IMR-90 (cell line): ENCODE measurements at regions not wholly inside any gene's neighbourhood (a gene's known extent, or its start where the extent isn't known, plus 50 kb on each side); places are given as distances from the start of the nearest gene placed in this dataset.

Source experiments
- ATAC-seq: fragments of 200-7000 bp; cut with Tn5 transposase; 2 replicates; pipeline ENCODE4 v1.9.1; 2020; ENCODE audit warnings: low read depth, mild to moderate bottlenecking, moderate library complexity
- BruUV-seq: library from RNA; stranded (reverse); fragments of 400-500 nt; replicated peaks from 2 replicates; lab custom pipeline; 2021; lab: Mats Ljungman, UMichigan
- CTCF ChIA-PET: fragments of 300-600 bp; formaldehyde crosslinking; extraction: SDS; loops from one replicate; lab custom pipeline; 2021; ENCODE audit warnings: antibody characterized with exemption; lab: Yijun Ruan, JAX
- POLR2A ChIA-PET: fragments of 300-600 bp; sonication (Branson Sonifier 250); formaldehyde crosslinking; loops from one replicate; lab custom pipeline; 2022; ENCODE audit warnings: antibody characterized with exemption; ENCODE audit not compliant: unreplicated experiment; lab: Charles Lee
- DNase-seq: peaks from one replicate; pipeline ENCODE4 v3.0.0; 2013
- H2AFZ ChIP-seq: replicated peaks from 2 replicates; pipeline ENCODE3; 2013; ENCODE audit warnings: low read length, mild to moderate bottlenecking; ENCODE audit not compliant: poor library complexity
- H2AK5ac ChIP-seq: 2 replicates; pipeline ENCODE4 v1.6.1; 2013; ENCODE audit warnings: low read depth, low read length, inconsistent platforms
- H2AK9ac ChIP-seq: replicated peaks from 2 replicates; pipeline ENCODE3; 2013; ENCODE audit warnings: mild to moderate bottlenecking, low read depth, low read length, moderate library complexity; ENCODE audit not compliant: poor library complexity
- H2BK120ac ChIP-seq: 2 replicates; pipeline ENCODE4 v1.6.1; 2013; ENCODE audit warnings: low read depth, low read length, inconsistent platforms
- H2BK15ac ChIP-seq: 3 replicates; pipeline ENCODE4 v1.6.1; 2013; ENCODE audit warnings: low read depth, low read length, inconsistent platforms
- H2BK20ac ChIP-seq: 2 replicates; pipeline ENCODE4 v1.6.1; 2013; ENCODE audit warnings: low read depth, mild to moderate bottlenecking, inconsistent platforms, low read length, moderate library complexity
- H2BK5ac ChIP-seq: 2 replicates; pipeline ENCODE4 v1.6.1; 2013; ENCODE audit warnings: mild to moderate bottlenecking, low read depth, low read length, inconsistent platforms; ENCODE audit not compliant: poor library complexity, severe bottlenecking
- H3K14ac ChIP-seq: replicated peaks from 2 replicates; pipeline ENCODE4 v1.6.1; 2013; ENCODE audit warnings: low read depth, low read length, inconsistent platforms
- H3K18ac ChIP-seq: 2 replicates; pipeline ENCODE4 v1.6.1; 2013; ENCODE audit warnings: low read depth, low read length, control low read depth
- H3K23ac ChIP-seq: 2 replicates; pipeline ENCODE4 v1.6.1; 2013; ENCODE audit warnings: low read depth, low read length, inconsistent platforms
- H3K27ac ChIP-seq: 2 replicates; pipeline ENCODE4 v1.5.1; 2013; ENCODE audit warnings: mild to moderate bottlenecking, control low read depth, low read length; ENCODE audit not compliant: insufficient read depth
- H3K27me3 ChIP-seq: 2 replicates; pipeline ENCODE4 v1.6.1; 2013; ENCODE audit warnings: low read length; ENCODE audit not compliant: control insufficient read depth, insufficient read depth
- H3K36me3 ChIP-seq: 2 replicates; pipeline ENCODE4 v1.6.1; 2013; ENCODE audit warnings: low read length, mixed read lengths; ENCODE audit not compliant: control insufficient read depth, insufficient read depth
- H3K4ac ChIP-seq: 2 replicates; pipeline ENCODE4 v1.6.1; 2013; ENCODE audit warnings: low read depth, low read length, inconsistent platforms
- H3K4me1 ChIP-seq: 2 replicates; pipeline ENCODE4 v1.6.1; 2013; ENCODE audit warnings: low read length, mixed read lengths; ENCODE audit not compliant: control insufficient read depth, insufficient read depth
- H3K4me2 ChIP-seq: 2 replicates; pipeline ENCODE4 v1.6.1; 2013; ENCODE audit warnings: low read depth, mild to moderate bottlenecking, control low read depth, low read length, moderate library complexity
- H3K4me3 ChIP-seq: 2 replicates; pipeline ENCODE4 v1.5.1; 2013; ENCODE audit warnings: low read depth, mild to moderate bottlenecking, control low read depth, low read length, moderate library complexity; ENCODE audit not compliant: insufficient read depth
- H3K56ac ChIP-seq: 2 replicates; pipeline ENCODE4 v1.6.1; 2013; ENCODE audit warnings: low read length, inconsistent platforms; ENCODE audit not compliant: insufficient read depth; ENCODE audit errors: extremely low read depth
- H3K79me1 ChIP-seq, 2 experiments: 2 replicates each; pipeline ENCODE4 v1.6.1; 2013; ENCODE audit warnings: low read length in 2 of 2, inconsistent platforms in 1 of 2, low read depth in 1 of 2
- H3K9ac ChIP-seq: 2 replicates; pipeline ENCODE4 v1.6.1; 2013; ENCODE audit warnings: low read depth, low read length, control low read depth
- H3K9me1 ChIP-seq: 2 replicates; pipeline ENCODE4 v1.6.1; 2013; ENCODE audit warnings: low read length, inconsistent platforms; ENCODE audit not compliant: insufficient read depth
- H3K9me3 ChIP-seq: 2 replicates; pipeline ENCODE4 v1.6.1; 2013; ENCODE audit warnings: low read length; ENCODE audit not compliant: control insufficient read depth, insufficient read depth
- H4K20me1 ChIP-seq: 2 replicates; pipeline ENCODE4 v1.6.1; 2013; ENCODE audit warnings: low read length, inconsistent platforms; ENCODE audit not compliant: insufficient read depth
- H4K5ac ChIP-seq: 2 replicates; pipeline ENCODE4 v1.6.1; 2013; ENCODE audit warnings: mild to moderate bottlenecking, low read depth, low read length, control low read depth
- H4K8ac ChIP-seq, 2 experiments: 2 replicates each; pipeline ENCODE4 v1.6.1; 2013; ENCODE audit warnings: low read depth in 2 of 2, low read length in 2 of 2, control low read depth in 1 of 2, inconsistent platforms in 1 of 2
- H4K91ac ChIP-seq: 2 replicates; pipeline ENCODE4 v1.6.1; 2013; ENCODE audit warnings: low read depth, low read length, inconsistent platforms; ENCODE audit not compliant: insufficient read depth
- CEBPB ChIP-seq: IDR thresholded peaks from 2 replicates; pipeline ENCODE4 v1.6.1; 2012; ENCODE audit warnings: low read depth, low read length, improper control_type of control experiment
- CTCF ChIP-seq: conservative IDR thresholded peaks from 2 replicates; pipeline ENCODE4 v1.5.1; 2012; ENCODE audit warnings: mild to moderate bottlenecking, low read depth, low read length, improper control_type of control experiment
- ELK1 ChIP-seq: fragments of 150-350 bp; IDR thresholded peaks from 2 replicates; pipeline ENCODE4 v1.6.1; 2016; ENCODE audit warnings: low read depth, mild to moderate bottlenecking, low read length, moderate library complexity, borderline replicate concordance
- MAFK ChIP-seq: IDR thresholded peaks from 2 replicates; pipeline ENCODE4 v1.6.1; 2012; ENCODE audit warnings: low read depth, low read length, improper control_type of control experiment
- MAZ ChIP-seq: IDR thresholded peaks from 2 replicates; pipeline ENCODE4 v1.6.1; 2012; ENCODE audit warnings: low read depth, mild to moderate bottlenecking, low read length, improper control_type of control experiment, moderate library complexity, borderline replicate concordance
- MXI1 ChIP-seq: IDR thresholded peaks from 2 replicates; pipeline ENCODE4 v1.6.1; 2012; ENCODE audit warnings: low read depth, mild to moderate bottlenecking, low read length, moderate library complexity, borderline replicate concordance
- NFE2L2 ChIP-seq: fragments of 150-350 bp; IDR thresholded peaks from 2 replicates; pipeline ENCODE4 v1.6.1; 2016; ENCODE audit warnings: low read depth, mild to moderate bottlenecking, low read length
- POLR2A ChIP-seq: IDR thresholded peaks from 2 replicates; pipeline ENCODE4 v1.6.1; 2012; ENCODE audit warnings: mild to moderate bottlenecking, low read depth, low read length
- RAD21 ChIP-seq: IDR thresholded peaks from 2 replicates; pipeline ENCODE4 v1.6.1; 2012; ENCODE audit warnings: low read length, improper control_type of control experiment
- RCOR1 ChIP-seq: IDR thresholded peaks from 2 replicates; pipeline ENCODE4 v1.6.1; 2012; ENCODE audit warnings: mild to moderate bottlenecking, low read length, improper control_type of control experiment; ENCODE audit not compliant: insufficient replicate concordance
- RFX5 ChIP-seq: IDR thresholded peaks from 2 replicates; pipeline ENCODE4 v1.8.0; 2012; ENCODE audit warnings: low read depth, mild to moderate bottlenecking, low read length, moderate library complexity
- SMC3 ChIP-seq: fragments of 150-350 bp; IDR thresholded peaks from 2 replicates; pipeline ENCODE4 v1.6.1; 2016; ENCODE audit warnings: low read depth, mild to moderate bottlenecking, antibody characterized with exemption, low read length, moderate library complexity
- USF2 ChIP-seq: fragments of 150-350 bp; IDR thresholded peaks from 2 replicates; pipeline ENCODE4 v1.6.1; 2017; ENCODE audit warnings: mild to moderate bottlenecking, antibody characterized with exemption, low read length, low read depth
- WGBS, 2 experiments: methylation state at CpG; one replicate each; pipeline versions ENCODE4 v1.1.5 to v1.1.7; 2013; ENCODE audit warnings: missing lambda C conversion rate in 2 of 2; ENCODE audit not compliant: insufficient read length in 1 of 2; ENCODE audit errors: extremely low coverage in 2 of 2; 5-methylcytosine and 5-hydroxymethylcytosine counted together
- dilution Hi-C: fragments of 300-500 bp; cut with HindIII; formaldehyde crosslinking; loops from one replicate; pipeline ENCODE4 v1.14.3; 2018; ENCODE audit warnings: low sequenced_read_pairs; ENCODE audit not compliant: unreplicated experiment
- in situ Hi-C: fragments of 300-500 bp; cut with MboI; formaldehyde crosslinking; loops from 3 replicates; pipeline ENCODE4 v1.14.3; 2019; ENCODE audit warnings: low sequenced_read_pairs, inconsistent platforms, mixed read lengths
- intact Hi-C: fragments of 100-400 bp; cut with micrococcal nuclease; formaldehyde crosslinking; loops from 2 replicates; pipeline ENCODE4 v1.10.0; 2022

- H3K14ac ChIP-seq: 0 out of 2 replicates have a peak overlapping the region, but pooled peaks have one; percentile 10
- DNase-seq: peak; percentile 96
- H3K4me2 ChIP-seq: peak overlapping the region; percentile 42; the same call in 1 of the 2 replicates
- ChIA-PET POLR2A (no interaction called here), CTCF (interaction anchor here (0.6 to 1.3 kb wide), 3 partner anchors 101 to 301 kb away, joined by 3 to 4 read pairs (median 4); no protein-coding TSS in a partner anchor)
- H3K4me1 ChIP-seq: peaks cover 2% of the 10 kb centered on the region; the same call in 1 of the 2 replicates
- H4K5ac ChIP-seq: peak overlapping the region; percentile 25; the same call in 1 of the 2 replicates
- dilution Hi-C loops: no loop called here
- peak overlapping the region; percentile 46 for H2AFZ ChIP-seq
- in situ Hi-C loops: no loop called here
- H3K9me1 ChIP-seq: no peaks in the 10 kb centered on the region
- no peaks in the 10 kb centered on the region for H4K20me1 ChIP-seq
- H2AK9ac ChIP-seq: no peak overlapping the region
- peak overlapping the region; percentile 29 to 51; a peak in 2 of 4 replicates for H4K8ac ChIP-seq
- H3K56ac ChIP-seq: no peak overlapping the region; the same call in 1 of the 2 replicates
- 0 out of 2 replicates have a peak overlapping the region, but pooled peaks have one; percentile 3 for H2BK20ac ChIP-seq
- H3K79me1 ChIP-seq: no peaks in the 10 kb centered on the region
- no peaks in the 10 kb centered on the region for H3K36me3 ChIP-seq
- ATAC-seq: peak; percentile 94
- H3K27me3 ChIP-seq: no peaks in the 10 kb centered on the region
- peak overlapping the region; percentile 64 for H2BK120ac ChIP-seq
- H2BK5ac ChIP-seq: peak overlapping the region; percentile 19
- no peaks in the 10 kb centered on the region for H3K9me3 ChIP-seq
- peak overlapping the region; percentile 54 for H3K18ac ChIP-seq
- no CpG with 5 or more reads among the region's 2 CpGs for WGBS, 2 experiments
- no peak overlapping the region for H3K4ac ChIP-seq
- H3K4me3 ChIP-seq: no peak overlapping the region
- H3K23ac ChIP-seq: peak overlapping the region; percentile 37; the same call in 1 of the 2 replicates
- no peak overlapping the region for H4K91ac ChIP-seq
- H2BK15ac ChIP-seq: peak overlapping the region; percentile 33; the same call in 1 of the 3 replicates
- H2AK5ac ChIP-seq: no peak overlapping the region
- BruUV-seq: no TSS peak
- no peak overlapping the region for H3K9ac ChIP-seq
- intact Hi-C loops: loop anchor here (5.0 kb wide), 1 partner anchor 202 kb away; no protein-coding TSS in a partner anchor
- H3K27ac ChIP-seq: peak overlapping the region; percentile 54; the same call in 1 of the 2 replicates
- TF ChIP-seq RFX5: no peak
- no peak for TF ChIP-seq RAD21
- TF ChIP-seq CEBPB: peak; percentile 58; the same call in 1 of the 2 replicates
- TF ChIP-seq RCOR1: no peak
- TF ChIP-seq CTCF: no peak
- TF ChIP-seq SMC3: no peak
- TF ChIP-seq NFE2L2: no peak
- no peak for TF ChIP-seq MXI1
- TF ChIP-seq MAZ: no peak
- TF ChIP-seq USF2: no peak
- TF ChIP-seq ELK1: no peak
- TF ChIP-seq MAFK: peak; percentile 14; the same call in 1 of the 2 replicates
- no peak for TF ChIP-seq POLR2A
Observed at GRCh38 chr4:100299046-100299840, 109.0 kb upstream of the DDIT4L start.
